ENCODE measurements at regions not wholly inside any gene's neighbourhood (a gene's known extent, or its start where the extent isn't known, plus 50 kb on each side); places are given as distances from the start of the nearest gene placed in this dataset.

- TF ChIP-seq EZH2 (IDR thresholded peaks at IDR 0.05) (no peak), EZH2phosphoT487 (IDR thresholded peaks at IDR 0.05) (no peak)
Measured at GRCh38 chr10:118851062-118852035, 96.6 kb upstream of the CACUL1 start.
